ENCODE measurements at regions not wholly inside any gene's neighbourhood (a gene's known extent, or its start where the extent isn't known, plus 50 kb on each side); places are given as distances from the start of the nearest gene placed in this dataset.

DNA sequence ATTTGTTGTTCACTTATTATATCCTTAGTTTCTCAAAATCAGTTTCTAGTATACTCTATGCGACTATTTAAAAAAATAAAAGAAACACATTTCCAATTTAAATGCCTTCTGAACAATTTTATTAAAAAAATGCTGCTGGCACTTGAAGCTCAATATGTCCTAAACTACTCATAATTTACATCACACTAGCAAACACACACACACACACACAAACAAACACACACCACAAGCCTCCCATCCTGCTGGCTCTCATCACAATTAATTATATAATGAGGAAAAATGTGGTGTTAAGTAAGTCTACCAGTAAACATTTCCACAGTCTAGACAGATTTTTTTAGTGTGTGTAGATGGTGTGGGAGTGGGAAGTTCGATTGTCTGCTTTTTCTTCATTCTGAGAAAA lies 350.3 kb downstream of the AASDHPPT start:
- Histone ChIP-seq H3K9me3 (no peaks in the 10 kb centered on the region), H3K4me3 (no peak overlapping the region), H3K36me3 (no peaks in the 10 kb centered on the region), H3K27me3 (replicated peaks; ENCODE audit: insufficient read depth) (no peaks in the 10 kb centered on the region), H3K27ac (no peak overlapping the region), H3K4me1 (ENCODE audit: control insufficient read depth in 1 of 2, low read depth in 2 of 2) (no peaks in the 10 kb centered on the region)
- TF ChIP-seq, protein P1, sequence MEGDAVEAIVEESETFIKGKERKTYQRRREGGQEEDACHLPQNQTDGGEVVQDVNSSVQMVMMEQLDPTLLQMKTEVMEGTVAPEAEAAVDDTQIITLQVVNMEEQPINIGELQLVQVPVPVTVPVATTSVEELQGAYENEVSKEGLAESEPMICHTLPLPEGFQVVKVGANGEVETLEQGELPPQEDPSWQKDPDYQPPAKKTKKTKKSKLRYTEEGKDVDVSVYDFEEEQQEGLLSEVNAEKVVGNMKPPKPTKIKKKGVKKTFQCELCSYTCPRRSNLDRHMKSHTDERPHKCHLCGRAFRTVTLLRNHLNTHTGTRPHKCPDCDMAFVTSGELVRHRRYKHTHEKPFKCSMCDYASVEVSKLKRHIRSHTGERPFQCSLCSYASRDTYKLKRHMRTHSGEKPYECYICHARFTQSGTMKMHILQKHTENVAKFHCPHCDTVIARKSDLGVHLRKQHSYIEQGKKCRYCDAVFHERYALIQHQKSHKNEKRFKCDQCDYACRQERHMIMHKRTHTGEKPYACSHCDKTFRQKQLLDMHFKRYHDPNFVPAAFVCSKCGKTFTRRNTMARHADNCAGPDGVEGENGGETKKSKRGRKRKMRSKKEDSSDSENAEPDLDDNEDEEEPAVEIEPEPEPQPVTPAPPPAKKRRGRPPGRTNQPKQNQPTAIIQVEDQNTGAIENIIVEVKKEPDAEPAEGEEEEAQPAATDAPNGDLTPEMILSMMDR (IDR thresholded peaks at IDR 0.05) = no peak
- ATAC-seq (ENCODE audit: insufficient number of reproducible peaks, low FRiP score, low read depth) = no peak
- no peak for DNase-seq (ENCODE audit: low spot score)

DNA sequence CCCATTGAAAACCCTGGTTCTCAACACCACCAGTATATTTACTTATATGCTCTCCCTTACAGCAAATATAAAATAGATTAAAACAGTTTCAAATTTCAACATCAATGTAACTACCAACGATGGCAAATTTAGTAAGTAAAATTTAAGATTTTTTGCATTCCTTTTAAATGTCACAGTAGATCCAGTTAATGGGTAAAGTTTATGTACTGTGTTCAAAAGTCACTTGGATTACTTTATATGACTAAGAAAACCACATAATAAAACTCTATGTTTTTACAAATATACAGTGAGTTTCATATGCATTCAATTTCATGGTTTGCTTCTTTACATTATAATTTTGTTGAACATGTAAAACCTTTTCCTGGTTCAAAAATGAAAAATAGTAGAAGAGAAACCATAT lies 364.6 kb downstream of the AASDHPPT start:
- Histone ChIP-seq H3K27ac (no peak overlapping the region), H3K27me3 (replicated peaks; ENCODE audit: insufficient read depth) (no peaks in the 10 kb centered on the region), H3K4me3 (no peak overlapping the region), H3K9me3 (no peaks in the 10 kb centered on the region), H3K4me1 (ENCODE audit: control insufficient read depth in 1 of 2, low read depth in 2 of 2) (no peaks in the 10 kb centered on the region), H3K36me3 (no peaks in the 10 kb centered on the region)
- ATAC-seq (ENCODE audit: insufficient number of reproducible peaks, low FRiP score, low read depth) = no peak
- DNase-seq (ENCODE audit: low spot score) = no peak
- TF ChIP-seq, protein P1 (IDR thresholded peaks at IDR 0.05) = no peak

DNA sequence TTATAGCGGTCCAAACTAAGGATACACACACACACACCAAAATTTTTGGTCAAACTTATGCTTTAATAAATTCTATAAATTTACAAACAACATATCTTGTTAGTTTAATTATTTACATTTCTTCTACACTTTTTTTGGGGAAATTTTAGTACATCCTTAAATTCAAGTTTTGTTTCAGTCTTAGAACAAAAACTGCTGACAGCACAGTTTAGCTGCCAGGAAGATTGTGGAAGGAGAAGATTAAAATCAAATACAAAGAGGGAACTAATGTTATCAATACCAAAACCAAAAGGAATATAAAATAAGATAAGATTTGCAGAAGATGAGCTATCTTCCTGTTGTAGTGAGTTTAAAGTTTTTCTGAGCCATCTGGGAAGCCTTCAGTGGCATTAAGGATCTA lies 368.8 kb downstream of the AASDHPPT start:
- no peaks in the 10 kb centered on the region for H3K9me3 ChIP-seq

DNA sequence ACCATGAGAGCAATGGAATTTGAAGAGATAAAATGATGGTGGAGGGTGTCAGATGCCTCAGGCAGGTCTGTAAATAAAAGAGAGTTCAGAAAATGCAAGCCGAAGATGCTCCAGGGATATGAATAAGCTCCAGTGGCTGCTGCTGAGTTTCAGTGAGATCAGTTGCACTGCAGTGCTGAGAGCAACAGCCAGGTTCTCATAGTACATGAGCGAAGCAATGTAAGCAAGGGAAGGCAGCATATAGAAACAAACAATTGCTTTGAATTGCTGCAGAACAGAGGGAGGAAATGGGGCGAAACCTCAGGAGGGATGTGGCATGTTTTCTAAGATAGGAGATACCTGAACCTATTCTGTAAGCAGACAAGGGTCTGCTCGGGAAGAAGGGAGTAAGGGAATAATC lies 369.5 kb downstream of the AASDHPPT start:
- H3K4me3 ChIP-seq = no peak overlapping the region
- H3K4me1 ChIP-seq (ENCODE audit: control insufficient read depth in 1 of 2, low read depth in 2 of 2) = no peaks in the 10 kb centered on the region
- H3K27me3 ChIP-seq (replicated peaks; ENCODE audit: insufficient read depth) = no peaks in the 10 kb centered on the region
- TF ChIP-seq, protein P1 (IDR thresholded peaks at IDR 0.05) = no peak
- no peaks in the 10 kb centered on the region for H3K36me3 ChIP-seq
- ATAC-seq (ENCODE audit: insufficient number of reproducible peaks, low FRiP score, low read depth) (no peak), DNase-seq (ENCODE audit: low spot score) (no peak)
- H3K27ac ChIP-seq = no peak overlapping the region
- H3K9me3 ChIP-seq = no peaks in the 10 kb centered on the region

More for the DNA sequence above, 368.8 kb downstream of the AASDHPPT start:
- Histone ChIP-seq H3K27me3 (replicated peaks; ENCODE audit: insufficient read depth) (no peaks in the 10 kb centered on the region), H3K4me1 (ENCODE audit: control insufficient read depth in 1 of 2, low read depth in 2 of 2) (no peaks in the 10 kb centered on the region), H3K36me3 (no peaks in the 10 kb centered on the region), H3K4me3 (no peak overlapping the region), H3K27ac (no peak overlapping the region)
- TF ChIP-seq, protein P1 (IDR thresholded peaks at IDR 0.05) = no peak
- DNase-seq (ENCODE audit: low spot score) (no peak), ATAC-seq (ENCODE audit: insufficient number of reproducible peaks, low FRiP score, low read depth) (no peak)

DNA sequence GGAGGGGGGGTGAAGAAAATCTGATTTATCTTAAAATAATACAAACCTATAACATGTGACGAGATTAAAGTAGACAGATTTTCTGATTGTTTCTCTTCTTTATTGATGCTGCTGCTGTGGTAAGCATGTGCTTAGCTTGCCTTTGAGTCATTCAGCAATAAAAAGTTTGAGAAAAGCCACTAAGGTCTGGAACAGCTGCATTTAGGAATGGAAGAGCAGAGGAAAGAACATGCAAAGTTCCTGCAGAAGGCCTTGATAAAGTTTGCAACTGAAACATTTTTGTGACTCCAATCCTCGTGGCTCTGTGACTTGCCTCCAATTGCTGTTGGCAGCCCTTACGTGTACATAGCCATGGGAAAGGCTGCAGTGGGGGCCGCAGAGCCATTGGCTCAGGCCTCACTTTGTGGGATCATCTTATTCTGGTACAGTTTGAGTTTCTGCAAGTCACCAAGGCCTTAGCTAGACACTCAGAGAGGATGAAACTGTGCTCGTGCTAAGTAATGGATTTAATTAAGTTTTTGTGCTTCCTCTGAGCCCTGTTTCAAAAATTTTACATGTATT lies 370.2 kb downstream of the AASDHPPT start:
- no peak for ATAC-seq (ENCODE audit: insufficient number of reproducible peaks, low FRiP score, low read depth)
- TF ChIP-seq, protein P1 (IDR thresholded peaks at IDR 0.05) = no peak
- DNase-seq (ENCODE audit: low spot score) = no peak
- Histone ChIP-seq H3K9me3 (no peaks in the 10 kb centered on the region), H3K27me3 (replicated peaks; ENCODE audit: insufficient read depth) (no peaks in the 10 kb centered on the region), H3K36me3 (no peaks in the 10 kb centered on the region), H3K4me1 (ENCODE audit: control insufficient read depth in 1 of 2, low read depth in 2 of 2) (no peaks in the 10 kb centered on the region), H3K4me3 (no peak overlapping the region), H3K27ac (no peak overlapping the region)
